ENCODE measurements at regions not wholly inside any gene's neighbourhood (a gene's known extent, or its start where the extent isn't known, plus 50 kb on each side); places are given as distances from the start of the nearest gene placed in this dataset.

GRCh38 chr1:214824763-214825162 is 221.8 kb downstream of the CENPF start:
- no peak for DNase-seq

GRCh38 chr1:214826619-214827018 is 223.6 kb downstream of the CENPF start:
- no peak for DNase-seq

- no peak for DNase-seq
Observed at GRCh38 chr1:214827883-214828282, 224.9 kb downstream of the CENPF start.

- no peak for DNase-seq
Observed at GRCh38 chr1:214830941-214831340, 227.9 kb downstream of the CENPF start.

- DNase-seq: no peak
Observed at GRCh38 chr1:214831956-214832355, 229.0 kb downstream of the CENPF start.

GRCh38 chr1:214833178-214833756 is 230.3 kb downstream of the CENPF start:
- DNase-seq: no peak

- no peak for DNase-seq
Observed at GRCh38 chr1:214837376-214837775, 234.4 kb downstream of the CENPF start.

- no peak for DNase-seq
Observed at GRCh38 chr1:214838351-214838750, 235.4 kb downstream of the CENPF start.

- DNase-seq: no peak
Observed at GRCh38 chr1:214840356-214840755, 237.4 kb downstream of the CENPF start.

- DNase-seq: no peak
Observed at GRCh38 chr1:214842856-214843255, 239.7 kb upstream of the KCNK2 start.

- DNase-seq: no peak
Observed at GRCh38 chr1:214843281-214843680, 239.3 kb upstream of the KCNK2 start.

GRCh38 chr1:214844319-214844718 is 238.2 kb upstream of the KCNK2 start:
- no peak for DNase-seq

- DNase-seq: no peak
Observed at GRCh38 chr1:214846276-214846675, 236.3 kb upstream of the KCNK2 start.

GRCh38 chr1:214847071-214847810 is 235.3 kb upstream of the KCNK2 start:
- DNase-seq: no peak

GRCh38 chr1:214848101-214848500 is 234.4 kb upstream of the KCNK2 start:
- no peak for DNase-seq

GRCh38 chr1:214850432-214851050 is 232.0 kb upstream of the KCNK2 start:
- no peak for DNase-seq

- DNase-seq: no peak
Observed at GRCh38 chr1:214853340-214853739, 229.2 kb upstream of the KCNK2 start.

- no peak for DNase-seq
Observed at GRCh38 chr1:214854126-214854875, 228.2 kb upstream of the KCNK2 start.

- DNase-seq: no peak
Observed at GRCh38 chr1:214856843-214857242, 225.7 kb upstream of the KCNK2 start.

GRCh38 chr1:214857716-214858115 is 224.8 kb upstream of the KCNK2 start:
- no peak for DNase-seq

- DNase-seq: no peak
Observed at GRCh38 chr1:214859647-214860046, 222.9 kb upstream of the KCNK2 start.

- DNase-seq: no peak
Observed at GRCh38 chr1:214861615-214862014, 220.9 kb upstream of the KCNK2 start.

- no peak for DNase-seq
Observed at GRCh38 chr1:214862421-214862820, 220.1 kb upstream of the KCNK2 start.

Data from islet precursor cell (in vitro differentiated cells).